CD14-positive monocyte (primary cell): ENCODE measurements at regions not wholly inside any gene's neighbourhood (a gene's known extent, or its start where the extent isn't known, plus 50 kb on each side); places are given as distances from the start of the nearest gene placed in this dataset.

Source experiments
- DNase-seq, 3 donors: peaks; one replicate each; pipeline ENCODE4 v3.0.0-alpha.2; 2011 to 2022
- H2AFZ ChIP-seq: 2 replicates; pipeline ENCODE4 v1.6.0; 2012; ENCODE audit warnings: mild to moderate bottlenecking, low read depth, low read length, inconsistent platforms; ENCODE audit not compliant: insufficient read depth, poor library complexity, severe bottlenecking
- H3K27ac ChIP-seq, 2 donors: 1 replicate in 1 of 2; 2 replicates in 1 of 2; pipeline ENCODE4 v1.5.1; 2012 to 2013; ENCODE audit warnings: low read length in 2 of 2, control low read depth in 1 of 2, inconsistent platforms in 1 of 2, low read depth in 1 of 2, mild to moderate bottlenecking in 1 of 2
- H3K27me3 ChIP-seq, 2 donors: one replicate each; pipeline versions ENCODE4 v1.6.0 to v1.6.1; 2011 to 2013; ENCODE audit warnings: low read length in 2 of 2; ENCODE audit not compliant: control insufficient read depth in 2 of 2, insufficient read depth in 2 of 2
- H3K36me3 ChIP-seq, 2 donors: replicated peaks in 1 of 2; 1 replicate in 1 of 2; 2 replicates in 1 of 2; pipeline versions ENCODE4 v1.5.1 to v1.6.1; 2012 to 2013; ENCODE audit warnings: low read length in 2 of 2, control low read depth in 1 of 2, inconsistent platforms in 1 of 2, mild to moderate bottlenecking in 1 of 2; ENCODE audit not compliant: insufficient read depth in 2 of 2, control insufficient read depth in 1 of 2
- H3K4me1 ChIP-seq, 2 donors: 1 replicate in 1 of 2; 2 replicates in 1 of 2; pipeline versions ENCODE4 v1.5.1 to v1.6.1; 2012 to 2013; ENCODE audit warnings: low read length in 2 of 2, control low read depth in 1 of 2, inconsistent platforms in 1 of 2, mild to moderate bottlenecking in 1 of 2, moderate library complexity in 1 of 2; ENCODE audit not compliant: insufficient read depth in 2 of 2, control insufficient read depth in 1 of 2
- H3K4me2 ChIP-seq: replicated peaks from 2 replicates; pipeline ENCODE3; 2012; ENCODE audit warnings: low read length, moderate library complexity, mild to moderate bottlenecking; ENCODE audit not compliant: poor library complexity, severe bottlenecking; ENCODE audit errors: extremely low read depth
- H3K4me3 ChIP-seq, 3 experiments: fragments of 200-600 bp in 1 of 3; sonication (generic) in 1 of 3; replicated peaks in 1 of 3; 1 replicate in 2 of 3; 2 replicates in 1 of 3; pipeline ENCODE4 v1.5.1; 2011 to 2013; ENCODE audit warnings: low read length in 3 of 3, mild to moderate bottlenecking in 3 of 3, control low read depth in 2 of 3, low read depth in 2 of 3, inconsistent platforms in 1 of 3, moderate library complexity in 1 of 3
- H3K79me2 ChIP-seq: 2 replicates; pipeline ENCODE4 v1.6.0; 2012; ENCODE audit warnings: mild to moderate bottlenecking, control low read depth, inconsistent platforms, low read length, moderate library complexity; ENCODE audit not compliant: insufficient read depth
- H3K9ac ChIP-seq: 2 replicates; pipeline ENCODE4 v1.6.0; 2017; ENCODE audit warnings: low read length, mild to moderate bottlenecking; ENCODE audit not compliant: insufficient read depth, poor library complexity, severe bottlenecking
- H3K9me3 ChIP-seq, 2 donors: replicated peaks in 1 of 2; 1 replicate in 1 of 2; 2 replicates in 1 of 2; pipeline versions ENCODE4 v1.5.1 to v1.6.1; 2012 to 2013; ENCODE audit warnings: low read length in 2 of 2, control low read depth in 1 of 2; ENCODE audit not compliant: control insufficient read depth in 1 of 2, insufficient read depth in 1 of 2
- H4K20me1 ChIP-seq: 2 replicates; pipeline ENCODE4 v1.6.0; 2012; ENCODE audit warnings: mild to moderate bottlenecking, low read length, control low read depth, moderate library complexity; ENCODE audit not compliant: insufficient read depth
- H3K27ac Mint-ChIP-seq, 7 donors: one replicate each; pipeline ENCODE4 v1.8.0; 2020; ENCODE audit warnings: mild to moderate bottlenecking in 7 of 7, mixed read lengths in 7 of 7, moderate library complexity in 6 of 7, inconsistent platforms in 2 of 7
- H3K27me3 Mint-ChIP-seq, 3 donors: one replicate each; pipeline ENCODE4 v1.8.0; 2021 to 2022; ENCODE audit warnings: low read depth in 3 of 3, mild to moderate bottlenecking in 3 of 3, mixed read lengths in 3 of 3, moderate library complexity in 3 of 3, inconsistent platforms in 1 of 3
- H3K36me3 Mint-ChIP-seq, 2 donors: one replicate each; pipeline ENCODE4 v1.8.0; 2020; ENCODE audit warnings: mixed read lengths in 2 of 2, inconsistent platforms in 1 of 2, mild to moderate bottlenecking in 1 of 2
- H3K4me1 Mint-ChIP-seq: one replicate; pipeline ENCODE4 v1.8.0; 2020; ENCODE audit warnings: mild to moderate bottlenecking, mixed read lengths
- H3K4me3 Mint-ChIP-seq, 2 donors: one replicate each; pipeline ENCODE4 v1.8.0; 2020; ENCODE audit warnings: mild to moderate bottlenecking in 2 of 2, mixed read lengths in 2 of 2, moderate library complexity in 1 of 2
- H3K9me3 Mint-ChIP-seq, 7 donors: one replicate each; pipeline ENCODE4 v1.8.0; 2020 to 2022; ENCODE audit warnings: mixed read lengths in 7 of 7, mild to moderate bottlenecking in 6 of 7, moderate library complexity in 6 of 7, inconsistent platforms in 2 of 7
- CTCF ChIP-seq: fragments of 200-600 bp; IDR thresholded peaks from one replicate; pipeline ENCODE4 v1.8.0; 2022; ENCODE audit warnings: antibody characterized with exemption, mild to moderate bottlenecking
- WGBS: methylation state at CpG from one replicate; pipeline ENCODE4 v1.1.5; 2013; ENCODE audit warnings: missing lambda C conversion rate; ENCODE audit not compliant: insufficient coverage; 5-methylcytosine and 5-hydroxymethylcytosine counted together
- intact Hi-C, 2 donors: fragments of 100-400 bp; cut with micrococcal nuclease; formaldehyde crosslinking; loops; one replicate each; pipeline versions ENCODE4 v1.15.0 to v1.15.1; 2023

GRCh38 chr6:104573350-104573749 lies 286.4 kb downstream of the HACE1 start:
- H3K4me3 ChIP-seq, result no peak overlapping the region
- H3K27ac ChIP-seq, result no peak overlapping the region
- H3K9ac ChIP-seq, result no peak overlapping the region
- H3K27me3 ChIP-seq, result no peaks in the 10 kb centered on the region
- H2AFZ ChIP-seq, result no peak overlapping the region
- H3K27me3 Mint-ChIP-seq, result no peaks in the 10 kb centered on the region
- TF ChIP-seq CTCF, result no peak
- 100% methylated on average over 2 of the region's 3 CpGs for WGBS
- H3K36me3 ChIP-seq, result no peaks in the 10 kb centered on the region
- no peak overlapping the region for H3K4me3 Mint-ChIP-seq
- no peak overlapping the region for H3K27ac Mint-ChIP-seq
- H3K9me3 Mint-ChIP-seq, result peaks cover 0 to 4% (median 0%) of the 10 kb centered on the region in 7 donors
- no peaks in the 10 kb centered on the region for H4K20me1 ChIP-seq
- H3K36me3 Mint-ChIP-seq, result no peaks in the 10 kb centered on the region
- no peaks in the 10 kb centered on the region for H3K4me1 ChIP-seq
- intact Hi-C loops, result no loop called here
- no peak for DNase-seq
- H3K9me3 ChIP-seq, result no peaks in the 10 kb centered on the region
- H3K4me1 Mint-ChIP-seq, result no peaks in the 10 kb centered on the region
- no peak overlapping the region for H3K4me2 ChIP-seq
- H3K79me2 ChIP-seq, result no peaks in the 10 kb centered on the region

- Mint-ChIP-seq H3K27ac (no peak overlapping the region), H3K9me3 (peaks cover 0 to 4% (median under 1%) of the 10 kb centered on the region in 7 donors), H3K27me3 (no peaks in the 10 kb centered on the region), H3K4me1 (no peaks in the 10 kb centered on the region), H3K36me3 (no peaks in the 10 kb centered on the region), H3K4me3 (no peak overlapping the region)
- no peak overlapping the region for H3K4me2 ChIP-seq
- H3K9ac ChIP-seq, result no peak overlapping the region
- H3K27ac ChIP-seq, result no peak overlapping the region
- intact Hi-C loops, result no loop called here
- H4K20me1 ChIP-seq, result no peaks in the 10 kb centered on the region
- no peak for DNase-seq
- H3K36me3 ChIP-seq, result no peaks in the 10 kb centered on the region
- WGBS, result no CpG with 5 or more reads among the region's 4 CpGs
- H3K4me3 ChIP-seq, result no peak overlapping the region
- no peaks in the 10 kb centered on the region for H3K27me3 ChIP-seq
- no peaks in the 10 kb centered on the region for H3K79me2 ChIP-seq
- TF ChIP-seq CTCF, result no peak
- no peaks in the 10 kb centered on the region for H3K9me3 ChIP-seq
- H3K4me1 ChIP-seq, result no peaks in the 10 kb centered on the region
- H2AFZ ChIP-seq, result no peak overlapping the region
These were observed 286.8 kb downstream of the HACE1 start for GRCh38 chr6:104572901-104573300.
